GM23338 (cell line): ENCODE measurements at regions not wholly inside any gene's neighbourhood (a gene's known extent, or its start where the extent isn't known, plus 50 kb on each side); places are given as distances from the start of the nearest gene placed in this dataset.

ENCODE experiments used
- CREB1 ChIP-seq: fragments of 250-450 bp; sonication (Bioruptor Pico); IDR thresholded peaks from 2 replicates; pipeline ENCODE4 v1.5.0; 2020; ENCODE audit warnings: low read depth, mild to moderate bottlenecking, moderate library complexity
- EZH2 ChIP-seq: fragments of 200-600 bp; sonication (generic); IDR thresholded peaks from one replicate; pipeline ENCODE4 v1.8.0; 2017; ENCODE audit warnings: antibody characterized with exemption, mild to moderate bottlenecking, low read depth; ENCODE audit not compliant: unreplicated experiment
- EZH2phosphoT487 ChIP-seq: fragments of 200-600 bp; sonication (generic); IDR thresholded peaks from one replicate; pipeline ENCODE4 v1.8.1; 2018; ENCODE audit warnings: antibody characterized with exemption; ENCODE audit not compliant: unreplicated experiment
- TF ChIP-seq, protein P1 (sequence below), 2 experiments: fragments of 200-600 bp in 1 of 2; sonication (generic) in 1 of 2; conservative IDR thresholded peaks; 2 replicates each; pipeline versions ENCODE4 v1.5.1 to v1.6.1; 2016 to 2017; ENCODE audit warnings: antibody characterized with exemption in 2 of 2, low read depth in 2 of 2, mild to moderate bottlenecking in 2 of 2, moderate library complexity in 1 of 2

- TF ChIP-seq, protein P1, sequence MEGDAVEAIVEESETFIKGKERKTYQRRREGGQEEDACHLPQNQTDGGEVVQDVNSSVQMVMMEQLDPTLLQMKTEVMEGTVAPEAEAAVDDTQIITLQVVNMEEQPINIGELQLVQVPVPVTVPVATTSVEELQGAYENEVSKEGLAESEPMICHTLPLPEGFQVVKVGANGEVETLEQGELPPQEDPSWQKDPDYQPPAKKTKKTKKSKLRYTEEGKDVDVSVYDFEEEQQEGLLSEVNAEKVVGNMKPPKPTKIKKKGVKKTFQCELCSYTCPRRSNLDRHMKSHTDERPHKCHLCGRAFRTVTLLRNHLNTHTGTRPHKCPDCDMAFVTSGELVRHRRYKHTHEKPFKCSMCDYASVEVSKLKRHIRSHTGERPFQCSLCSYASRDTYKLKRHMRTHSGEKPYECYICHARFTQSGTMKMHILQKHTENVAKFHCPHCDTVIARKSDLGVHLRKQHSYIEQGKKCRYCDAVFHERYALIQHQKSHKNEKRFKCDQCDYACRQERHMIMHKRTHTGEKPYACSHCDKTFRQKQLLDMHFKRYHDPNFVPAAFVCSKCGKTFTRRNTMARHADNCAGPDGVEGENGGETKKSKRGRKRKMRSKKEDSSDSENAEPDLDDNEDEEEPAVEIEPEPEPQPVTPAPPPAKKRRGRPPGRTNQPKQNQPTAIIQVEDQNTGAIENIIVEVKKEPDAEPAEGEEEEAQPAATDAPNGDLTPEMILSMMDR (conservative IDR thresholded peaks at IDR 0.05; ENCODE audit: low read depth in 2 of 2): no peak
- no peak for TF ChIP-seq CREB1
- TF ChIP-seq EZH2: no peak
- TF ChIP-seq EZH2phosphoT487: no peak
These were observed 270.8 kb downstream of the FOXG1 start for GRCh38 chr14:29037411-29037810.
